ENCODE measurements at regions not wholly inside any gene's neighbourhood (a gene's known extent, or its start where the extent isn't known, plus 50 kb on each side); places are given as distances from the start of the nearest gene placed in this dataset.
"Not testable (repeated sequence)": the region's sequence is repeated elsewhere in the genome, so short reads cannot be mapped to it uniquely, and the experiment has no call there.

DNA sequence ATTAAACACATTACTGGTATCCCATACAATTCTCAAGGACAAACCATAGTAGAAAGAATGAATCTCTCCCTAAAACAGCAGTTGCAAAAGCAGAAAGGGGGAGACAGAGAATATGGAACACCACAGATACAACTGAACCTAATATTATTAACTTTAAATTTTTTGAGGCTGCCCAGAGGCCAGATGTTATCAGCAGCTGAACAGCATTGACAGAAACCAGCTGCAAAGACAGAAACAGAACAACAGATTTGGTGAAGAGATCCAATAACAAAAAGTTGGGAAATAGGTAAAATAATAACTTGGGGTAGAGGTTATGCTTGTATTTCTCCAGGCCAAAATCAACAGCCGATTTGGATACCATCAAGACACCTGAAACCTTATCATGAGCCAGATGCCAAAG is 89.0 kb upstream of the VSTM2A start:
- TF ChIP-seq, protein P1, sequence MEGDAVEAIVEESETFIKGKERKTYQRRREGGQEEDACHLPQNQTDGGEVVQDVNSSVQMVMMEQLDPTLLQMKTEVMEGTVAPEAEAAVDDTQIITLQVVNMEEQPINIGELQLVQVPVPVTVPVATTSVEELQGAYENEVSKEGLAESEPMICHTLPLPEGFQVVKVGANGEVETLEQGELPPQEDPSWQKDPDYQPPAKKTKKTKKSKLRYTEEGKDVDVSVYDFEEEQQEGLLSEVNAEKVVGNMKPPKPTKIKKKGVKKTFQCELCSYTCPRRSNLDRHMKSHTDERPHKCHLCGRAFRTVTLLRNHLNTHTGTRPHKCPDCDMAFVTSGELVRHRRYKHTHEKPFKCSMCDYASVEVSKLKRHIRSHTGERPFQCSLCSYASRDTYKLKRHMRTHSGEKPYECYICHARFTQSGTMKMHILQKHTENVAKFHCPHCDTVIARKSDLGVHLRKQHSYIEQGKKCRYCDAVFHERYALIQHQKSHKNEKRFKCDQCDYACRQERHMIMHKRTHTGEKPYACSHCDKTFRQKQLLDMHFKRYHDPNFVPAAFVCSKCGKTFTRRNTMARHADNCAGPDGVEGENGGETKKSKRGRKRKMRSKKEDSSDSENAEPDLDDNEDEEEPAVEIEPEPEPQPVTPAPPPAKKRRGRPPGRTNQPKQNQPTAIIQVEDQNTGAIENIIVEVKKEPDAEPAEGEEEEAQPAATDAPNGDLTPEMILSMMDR (IDR thresholded peaks at IDR 0.05): not testable (repeated sequence)
- not testable (repeated sequence) for TF ChIP-seq POLR2A (IDR thresholded peaks at IDR 0.05)
